Gastroesophageal sphincter (tissue), 3 donors: ENCODE measurements at regions not wholly inside any gene's neighbourhood (a gene's known extent, or its start where the extent isn't known, plus 50 kb on each side); places are given as distances from the start of the nearest gene placed in this dataset.

Experiments
- POLR2A ChIP-seq, 2 donors: fragments of 450-650 bp; IDR thresholded peaks; one replicate each; pipeline ENCODE4 v1.6.1; 2017; ENCODE audit warnings: antibody characterized with exemption in 2 of 2, mild to moderate bottlenecking in 2 of 2, moderate library complexity in 1 of 2
- POLR2AphosphoS5 ChIP-seq: sonication (generic); formaldehyde crosslinking; IDR thresholded peaks from one replicate; pipeline ENCODE4 v1.6.1; 2017; ENCODE audit warnings: antibody characterized with exemption
- TF ChIP-seq, protein P1 (sequence below), 4 experiments: fragments of 200-600 bp in 2 of 4; fragments of 450-650 bp in 2 of 4; sonication (generic) in 1 of 4; IDR thresholded peaks; one replicate each; pipeline ENCODE4 v1.5.1; 2017 to 2019; ENCODE audit warnings: antibody characterized with exemption in 4 of 4, mild to moderate bottlenecking in 2 of 4, moderate library complexity in 2 of 4

DNA sequence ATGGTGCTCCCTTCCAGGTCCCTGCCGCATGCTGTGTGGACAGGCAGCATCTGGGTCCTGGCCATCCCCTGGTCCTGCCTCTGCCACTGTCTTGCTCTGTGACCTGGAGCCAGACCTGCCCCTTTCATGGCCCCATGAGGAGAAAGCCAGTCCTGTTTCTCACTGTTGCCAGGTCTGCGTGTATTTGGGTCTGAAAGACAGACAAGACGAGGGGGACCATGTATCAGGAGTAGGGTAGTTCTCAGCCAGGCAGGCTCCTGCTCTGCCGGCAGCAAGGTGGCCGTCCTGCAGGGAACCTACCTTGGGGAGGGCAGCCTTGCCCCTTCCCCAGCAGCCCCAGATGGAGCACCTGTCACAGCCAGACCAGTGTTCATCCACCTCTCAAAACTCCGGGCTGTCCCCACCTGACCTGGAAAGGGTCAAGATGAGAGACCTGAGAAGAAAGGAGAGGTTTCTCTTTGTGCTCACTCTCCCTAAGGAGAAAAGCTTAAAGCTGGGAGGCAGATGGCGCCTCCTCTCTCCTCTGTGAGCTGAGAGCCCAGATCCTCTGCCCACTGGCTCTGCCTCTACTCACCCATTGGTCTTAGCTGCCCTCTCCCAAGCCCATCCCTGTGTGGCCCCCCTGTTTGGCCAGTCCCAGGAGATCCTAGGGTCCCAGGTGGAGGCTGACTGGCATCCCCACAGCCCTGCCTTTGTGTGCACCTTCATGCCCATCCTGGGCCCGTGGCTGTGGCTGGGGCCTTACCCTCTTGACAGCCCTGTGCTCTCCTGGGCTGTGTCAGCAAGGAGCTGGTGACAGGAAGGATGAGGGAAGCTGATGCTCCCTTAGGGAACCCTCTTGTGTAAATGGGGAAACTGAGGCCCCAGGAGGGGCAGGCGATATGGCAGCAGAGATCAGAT is 116.1 kb upstream of the PCBD1 start:
- TF ChIP-seq, protein P1, sequence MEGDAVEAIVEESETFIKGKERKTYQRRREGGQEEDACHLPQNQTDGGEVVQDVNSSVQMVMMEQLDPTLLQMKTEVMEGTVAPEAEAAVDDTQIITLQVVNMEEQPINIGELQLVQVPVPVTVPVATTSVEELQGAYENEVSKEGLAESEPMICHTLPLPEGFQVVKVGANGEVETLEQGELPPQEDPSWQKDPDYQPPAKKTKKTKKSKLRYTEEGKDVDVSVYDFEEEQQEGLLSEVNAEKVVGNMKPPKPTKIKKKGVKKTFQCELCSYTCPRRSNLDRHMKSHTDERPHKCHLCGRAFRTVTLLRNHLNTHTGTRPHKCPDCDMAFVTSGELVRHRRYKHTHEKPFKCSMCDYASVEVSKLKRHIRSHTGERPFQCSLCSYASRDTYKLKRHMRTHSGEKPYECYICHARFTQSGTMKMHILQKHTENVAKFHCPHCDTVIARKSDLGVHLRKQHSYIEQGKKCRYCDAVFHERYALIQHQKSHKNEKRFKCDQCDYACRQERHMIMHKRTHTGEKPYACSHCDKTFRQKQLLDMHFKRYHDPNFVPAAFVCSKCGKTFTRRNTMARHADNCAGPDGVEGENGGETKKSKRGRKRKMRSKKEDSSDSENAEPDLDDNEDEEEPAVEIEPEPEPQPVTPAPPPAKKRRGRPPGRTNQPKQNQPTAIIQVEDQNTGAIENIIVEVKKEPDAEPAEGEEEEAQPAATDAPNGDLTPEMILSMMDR (IDR thresholded peaks at IDR 0.05): no peak
- TF ChIP-seq POLR2A (IDR thresholded peaks at IDR 0.05): no peak
- no peak for TF ChIP-seq POLR2AphosphoS5
